ENCODE measurements at regions not wholly inside any gene's neighbourhood (a gene's known extent, or its start where the extent isn't known, plus 50 kb on each side); places are given as distances from the start of the nearest gene placed in this dataset.

DNA sequence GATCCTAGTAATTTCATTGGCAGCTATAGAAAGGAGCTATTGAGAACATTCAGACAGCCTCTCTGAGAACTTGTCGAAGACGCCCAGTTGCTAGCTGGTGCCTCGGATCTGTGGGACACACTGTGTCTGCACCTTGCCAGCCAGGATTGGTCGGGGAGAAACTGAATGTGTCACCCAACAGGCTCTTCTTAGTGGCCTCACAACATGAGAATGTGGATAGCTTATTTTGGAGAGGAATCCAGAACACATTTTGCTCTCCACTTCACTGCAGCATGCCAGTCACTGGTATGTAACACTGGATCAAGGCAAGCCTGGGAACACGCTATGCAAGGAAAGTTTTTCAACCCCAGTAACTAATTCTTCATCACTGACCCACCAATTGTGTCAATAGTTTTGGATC, 89.5 kb upstream of the TRPC3 start:
- TF ChIP-seq CTCF (IDR thresholded peaks at IDR 0.05; ENCODE audit: low read depth, low read length): no peak
- H3K27me3 ChIP-seq (ENCODE audit: control insufficient read depth, insufficient read depth, low read length): no peaks in the 10 kb centered on the region
- no peak for DNase-seq (ENCODE audit: low read depth, low spot score)
- H3K9me3 ChIP-seq (ENCODE audit: control insufficient read depth, insufficient read depth, low read length): no peaks in the 10 kb centered on the region
- H3K27ac ChIP-seq (ENCODE audit: low read depth, low read length): no peak overlapping the region
- ChIA-PET POLR2A (no interaction called here), CTCF (no interaction called here)
- H3K4me3 ChIP-seq (ENCODE audit: low read depth, low read length): no peak overlapping the region

DNA sequence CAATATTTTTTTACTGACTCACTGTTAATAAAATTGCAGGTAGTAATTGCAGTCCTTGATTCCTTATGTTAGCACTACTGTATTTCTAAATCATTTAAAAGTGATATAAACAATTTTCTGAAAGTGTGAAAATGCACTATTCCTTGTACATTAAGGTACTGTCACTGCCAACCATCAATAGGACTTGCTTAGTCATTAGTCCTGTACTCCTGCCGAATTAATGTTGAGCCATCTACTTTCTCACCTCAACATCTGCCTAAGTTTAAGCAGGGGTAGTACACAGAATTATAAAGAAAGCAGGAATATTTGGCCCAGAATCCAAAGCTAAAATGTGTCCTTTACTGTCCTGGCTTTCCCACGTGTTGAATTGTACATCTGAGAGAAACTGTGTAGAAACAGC, 87.0 kb upstream of the TRPC3 start:
- H3K27me3 ChIP-seq (ENCODE audit: control insufficient read depth, insufficient read depth, low read length): no peaks in the 10 kb centered on the region
- no peak overlapping the region for H3K27ac ChIP-seq (ENCODE audit: low read depth, low read length)
- H3K4me3 ChIP-seq (ENCODE audit: low read depth, low read length): no peak overlapping the region
- ChIA-PET CTCF (no interaction called here), POLR2A (no interaction called here)
- no peaks in the 10 kb centered on the region for H3K9me3 ChIP-seq (ENCODE audit: control insufficient read depth, insufficient read depth, low read length)
- no peak for DNase-seq (ENCODE audit: low read depth, low spot score)
- TF ChIP-seq CTCF (IDR thresholded peaks at IDR 0.05; ENCODE audit: low read depth, low read length): no peak

DNA sequence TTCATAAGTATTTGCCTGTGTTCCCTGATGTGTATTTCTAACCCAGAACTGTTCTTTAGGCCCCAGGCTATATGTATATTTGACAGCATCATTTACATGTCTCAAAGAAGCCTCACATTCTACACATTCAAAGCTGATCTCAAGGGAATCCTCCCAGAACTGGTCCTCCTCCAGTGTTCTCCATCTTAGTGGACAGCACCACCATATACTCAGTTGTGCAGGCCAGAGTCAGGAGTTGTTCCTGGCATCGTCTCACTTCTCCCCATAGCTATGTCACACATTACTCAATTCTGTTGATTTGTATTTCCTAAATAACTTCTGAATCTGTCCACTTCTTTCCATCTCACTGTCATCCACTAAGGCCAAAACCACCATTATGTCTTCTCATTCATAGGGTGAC, 82.8 kb upstream of the TRPC3 start:
- CTCF ChIA-PET: interaction anchor here (1.2 kb wide), 1 partner anchor 134 kb away, joined by 3 read pairs; no protein-coding TSS in a partner anchor

GRCh38 chr4:122027203-122027602, 75.3 kb upstream of the TRPC3 start:
- no peak for TF ChIP-seq CTCF (IDR thresholded peaks at IDR 0.05; ENCODE audit: low read depth, low read length)
- no peak overlapping the region for H3K27ac ChIP-seq (ENCODE audit: low read depth, low read length)
- no peak for DNase-seq (ENCODE audit: low read depth, low spot score)
- no peaks in the 10 kb centered on the region for H3K9me3 ChIP-seq (ENCODE audit: control insufficient read depth, insufficient read depth, low read length)
- ChIA-PET POLR2A (no interaction called here), CTCF (no interaction called here)
- no peak overlapping the region for H3K4me3 ChIP-seq (ENCODE audit: low read depth, low read length)
- no peaks in the 10 kb centered on the region for H3K27me3 ChIP-seq (ENCODE audit: control insufficient read depth, insufficient read depth, low read length)

More for the DNA sequence above, 82.8 kb upstream of the TRPC3 start:
- no peaks in the 10 kb centered on the region for H3K27me3 ChIP-seq (ENCODE audit: control insufficient read depth, insufficient read depth, low read length)
- H3K27ac ChIP-seq (ENCODE audit: low read depth, low read length): no peak overlapping the region
- no peak for DNase-seq (ENCODE audit: low read depth, low spot score)
- POLR2A ChIA-PET: no interaction called here
- no peaks in the 10 kb centered on the region for H3K9me3 ChIP-seq (ENCODE audit: control insufficient read depth, insufficient read depth, low read length)
- H3K4me3 ChIP-seq (ENCODE audit: low read depth, low read length): no peak overlapping the region
- TF ChIP-seq CTCF (IDR thresholded peaks at IDR 0.05; ENCODE audit: low read depth, low read length): no peak

DNA sequence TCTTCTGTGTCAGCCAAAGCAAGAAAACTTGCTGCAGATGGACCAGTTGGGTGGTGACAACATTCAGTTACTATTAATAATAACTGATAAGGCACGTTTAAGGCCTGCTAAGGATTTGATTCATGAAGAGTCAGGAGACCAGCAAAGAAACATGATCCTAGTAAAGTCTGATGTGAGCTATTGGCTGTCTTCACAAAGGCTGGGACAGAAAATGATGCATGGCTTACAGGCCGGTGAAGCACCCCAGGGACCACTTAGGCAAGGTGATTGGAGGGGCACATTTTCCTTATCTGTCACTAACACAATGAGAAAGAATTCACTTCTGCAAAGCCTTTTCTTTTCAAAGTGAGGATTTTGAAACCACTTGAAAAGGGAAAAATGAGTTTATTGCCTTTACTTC, 65.4 kb upstream of the TRPC3 start:
- ChIA-PET CTCF (no interaction called here), POLR2A (no interaction called here)
- no peak for DNase-seq (ENCODE audit: low read depth, low spot score)
- H3K27ac ChIP-seq (ENCODE audit: low read depth, low read length): no peak overlapping the region
- H3K9me3 ChIP-seq (ENCODE audit: control insufficient read depth, insufficient read depth, low read length): no peaks in the 10 kb centered on the region
- no peak overlapping the region for H3K4me3 ChIP-seq (ENCODE audit: low read depth, low read length)
- no peaks in the 10 kb centered on the region for H3K27me3 ChIP-seq (ENCODE audit: control insufficient read depth, insufficient read depth, low read length)
- no peak for TF ChIP-seq CTCF (IDR thresholded peaks at IDR 0.05; ENCODE audit: low read depth, low read length)

Data from AG04450 (cell line).